ENCODE measurements at regions not wholly inside any gene's neighbourhood (a gene's known extent, or its start where the extent isn't known, plus 50 kb on each side); places are given as distances from the start of the nearest gene placed in this dataset.

DNA sequence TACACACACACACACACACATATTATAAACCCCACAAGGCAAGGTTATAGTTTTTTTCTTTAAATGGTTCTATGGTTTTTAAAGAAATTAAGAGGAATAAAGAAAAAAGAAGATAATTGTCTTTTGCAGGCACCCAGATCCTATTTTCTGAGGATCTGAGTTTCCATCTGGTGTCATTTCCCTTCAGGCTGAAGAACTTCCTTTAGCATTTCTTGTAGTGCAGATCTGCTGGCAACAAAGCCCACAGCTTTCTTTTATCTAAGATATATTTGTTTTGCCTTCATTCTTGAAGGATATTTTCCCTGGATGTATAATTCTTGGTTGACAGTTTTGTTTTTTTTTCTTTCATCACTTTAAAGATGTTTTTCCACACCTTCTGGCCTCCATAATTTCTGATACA is 57.6 kb upstream of the PMEPA1 start:
- Histone ChIP-seq H3K4me1 (ENCODE audit: control insufficient read depth, insufficient read depth, low read length) (no peaks in the 10 kb centered on the region), H4K20me1 (ENCODE audit: control insufficient read depth, insufficient read depth) (no peaks in the 10 kb centered on the region), H3K4me3 (no peak overlapping the region), H3K9ac (ENCODE audit: control insufficient read depth, insufficient read depth, low read length) (no peak overlapping the region), H3K4me2 (ENCODE audit: control insufficient read depth, insufficient read depth) (no peak overlapping the region), H3K79me2 (ENCODE audit: control insufficient read depth, insufficient read depth, low read length) (no peaks in the 10 kb centered on the region), H3K36me3 (ENCODE audit: control insufficient read depth in 2 of 2, insufficient read depth in 2 of 2, low read length in 1 of 2) (no peaks in the 10 kb centered on the region), H2AFZ (ENCODE audit: control insufficient read depth, low read depth, low read length) (no peak overlapping the region), H3K27ac (ENCODE audit: control insufficient read depth, insufficient read depth) (no peak overlapping the region), H3K9me3 (replicated peaks; ENCODE audit: control insufficient read depth, insufficient read depth, low read length) (no peaks in the 10 kb centered on the region; the same call in 1 of the 3 replicates), H3K27me3 (replicated peaks in 1 of 2; ENCODE audit: control insufficient read depth in 2 of 2, insufficient read depth in 2 of 2, low read length in 1 of 2) (no peaks in the 10 kb centered on the region)
- POLR2A ChIA-PET = no interaction called here
- TF ChIP-seq, protein P1, sequence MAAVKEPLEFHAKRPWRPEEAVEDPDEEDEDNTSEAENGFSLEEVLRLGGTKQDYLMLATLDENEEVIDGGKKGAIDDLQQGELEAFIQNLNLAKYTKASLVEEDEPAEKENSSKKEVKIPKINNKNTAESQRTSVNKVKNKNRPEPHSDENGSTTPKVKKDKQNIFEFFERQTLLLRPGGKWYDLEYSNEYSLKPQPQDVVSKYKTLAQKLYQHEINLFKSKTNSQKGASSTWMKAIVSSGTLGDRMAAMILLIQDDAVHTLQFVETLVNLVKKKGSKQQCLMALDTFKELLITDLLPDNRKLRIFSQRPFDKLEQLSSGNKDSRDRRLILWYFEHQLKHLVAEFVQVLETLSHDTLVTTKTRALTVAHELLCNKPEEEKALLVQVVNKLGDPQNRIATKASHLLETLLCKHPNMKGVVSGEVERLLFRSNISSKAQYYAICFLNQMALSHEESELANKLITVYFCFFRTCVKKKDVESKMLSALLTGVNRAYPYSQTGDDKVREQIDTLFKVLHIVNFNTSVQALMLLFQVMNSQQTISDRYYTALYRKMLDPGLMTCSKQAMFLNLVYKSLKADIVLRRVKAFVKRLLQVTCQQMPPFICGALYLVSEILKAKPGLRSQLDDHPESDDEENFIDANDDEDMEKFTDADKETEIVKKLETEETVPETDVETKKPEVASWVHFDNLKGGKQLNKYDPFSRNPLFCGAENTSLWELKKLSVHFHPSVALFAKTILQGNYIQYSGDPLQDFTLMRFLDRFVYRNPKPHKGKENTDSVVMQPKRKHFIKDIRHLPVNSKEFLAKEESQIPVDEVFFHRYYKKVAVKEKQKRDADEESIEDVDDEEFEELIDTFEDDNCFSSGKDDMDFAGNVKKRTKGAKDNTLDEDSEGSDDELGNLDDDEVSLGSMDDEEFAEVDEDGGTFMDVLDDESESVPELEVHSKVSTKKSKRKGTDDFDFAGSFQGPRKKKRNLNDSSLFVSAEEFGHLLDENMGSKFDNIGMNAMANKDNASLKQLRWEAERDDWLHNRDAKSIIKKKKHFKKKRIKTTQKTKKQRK (IDR thresholded peaks at IDR 0.05; ENCODE audit: low read depth, low read length) = no peak
- no peak for DNase-seq (ENCODE audit: low read depth, low spot score)
- in situ Hi-C loops (cut with MboI) (no loop called here), intact Hi-C loops (cut with micrococcal nuclease; ENCODE audit: unreplicated experiment) (no loop called here)
- SMC1A ChIA-PET (ENCODE audit: uncharacterized antibody, unreplicated experiment) = no interaction called here
- BruUV-seq (replicated peaks) = no TSS peak
- CTCF ChIA-PET = no interaction called here
- ATAC-seq = no peak
- RAD21 ChIA-PET (ENCODE audit: unreplicated experiment) = no interaction called here
- no peak for FAIRE-seq

DNA sequence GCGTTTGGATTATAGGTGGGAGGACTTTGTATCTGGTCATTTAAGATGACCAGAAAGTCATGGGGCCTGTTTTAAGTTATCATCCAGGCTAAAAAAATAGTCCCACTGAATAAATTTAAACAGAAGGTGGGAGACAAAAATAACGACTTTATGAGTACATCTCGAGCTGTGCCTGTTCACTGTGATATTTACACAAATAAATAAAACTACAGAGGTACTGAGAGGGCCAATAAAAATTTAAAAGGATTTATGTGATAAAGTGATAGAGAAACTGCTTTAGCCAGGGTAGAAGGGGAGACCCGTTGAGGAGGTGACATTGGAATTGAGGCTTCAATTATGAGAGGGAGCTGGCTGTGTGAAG is 53.4 kb upstream of the PMEPA1 start:
- POLR2A ChIA-PET = no interaction called here
- no TSS peak for BruUV-seq (replicated peaks)

More for the DNA sequence above, 53.4 kb upstream of the PMEPA1 start:
- Histone ChIP-seq H3K27ac (ENCODE audit: control insufficient read depth, insufficient read depth) (no peak overlapping the region), H2AFZ (ENCODE audit: control insufficient read depth, low read depth, low read length) (no peak overlapping the region), H3K79me2 (ENCODE audit: control insufficient read depth, insufficient read depth, low read length) (no peaks in the 10 kb centered on the region), H3K4me3 (no peak overlapping the region), H3K9me3 (replicated peaks; ENCODE audit: control insufficient read depth, insufficient read depth, low read length) (no peaks in the 10 kb centered on the region; the same call in 1 of the 3 replicates), H3K36me3 (ENCODE audit: control insufficient read depth in 2 of 2, insufficient read depth in 2 of 2, low read length in 1 of 2) (no peaks in the 10 kb centered on the region), H3K4me2 (ENCODE audit: control insufficient read depth, insufficient read depth) (no peak overlapping the region), H3K4me1 (ENCODE audit: control insufficient read depth, insufficient read depth, low read length) (no peaks in the 10 kb centered on the region), H3K27me3 (replicated peaks in 1 of 2; ENCODE audit: control insufficient read depth in 2 of 2, insufficient read depth in 2 of 2, low read length in 1 of 2) (peaks cover 0 to 2% of the 10 kb centered on the region in 2 experiments; a peak in 1 of 4 replicates), H4K20me1 (ENCODE audit: control insufficient read depth, insufficient read depth) (no peaks in the 10 kb centered on the region), H3K9ac (ENCODE audit: control insufficient read depth, insufficient read depth, low read length) (no peak overlapping the region)
- ChIA-PET CTCF (no interaction called here), SMC1A (ENCODE audit: uncharacterized antibody, unreplicated experiment) (no interaction called here), RAD21 (ENCODE audit: unreplicated experiment) (interaction anchor here (0.6 kb wide), 1 partner anchor 143 kb away, joined by 3 read pairs; no protein-coding TSS in a partner anchor)
- WGBS (ENCODE audit: insufficient coverage, insufficient replicate concordance, low lambda C conversion rate, missing lambda C conversion rate) = 11% methylated on average over 4 of the region's 4 CpGs
- in situ Hi-C loops (cut with MboI) = no loop called here
- no peak for TF ChIP-seq RUNX3 (IDR thresholded peaks at IDR 0.05; ENCODE audit: low read length)
- no peak for TF ChIP-seq POLR2AphosphoS5 (IDR thresholded peaks at IDR 0.05; ENCODE audit: low read length)
- intact Hi-C loops (cut with micrococcal nuclease; ENCODE audit: unreplicated experiment) = no loop called here
- FAIRE-seq (no peak), ATAC-seq (no peak), DNase-seq (ENCODE audit: low read depth, low spot score) (no peak)

Measured in GM12878 (cell line).